HL-60 (cell line): ENCODE measurements at regions not wholly inside any gene's neighbourhood (a gene's known extent, or its start where the extent isn't known, plus 50 kb on each side); places are given as distances from the start of the nearest gene placed in this dataset.

ENCODE experiments used
- DNase-seq, 2 experiments: peaks; one replicate each; pipeline ENCODE4 v3.0.0-alpha.2; 2010 to 2020; ENCODE audit warnings: low read depth in 1 of 2, low spot score in 1 of 2
- H3K27ac ChIP-seq: fragments of 250-450 bp; sonication (Bioruptor Pico); replicated peaks from 2 replicates; pipeline ENCODE4 v1.5.1; 2020; ENCODE audit warnings: mild to moderate bottlenecking, moderate library complexity
- H3K27me3 ChIP-seq: fragments of 250-450 bp; sonication (Bioruptor Pico); 2 replicates; pipeline ENCODE4 v1.5.1; 2021; ENCODE audit warnings: mild to moderate bottlenecking, moderate library complexity; ENCODE audit not compliant: insufficient read depth, poor library complexity, severe bottlenecking
- H3K4me3 ChIP-seq: replicated peaks from 2 replicates; pipeline ENCODE4 v1.5.1; 2011; ENCODE audit warnings: mild to moderate bottlenecking, control low read depth, low read length; ENCODE audit not compliant: insufficient read depth
- GABPA ChIP-seq: IDR thresholded peaks from 2 replicates; pipeline ENCODE4 v1.6.1; 2012; ENCODE audit warnings: low read depth
- POLR2AphosphoS5 ChIP-seq: IDR thresholded peaks from 2 replicates; pipeline ENCODE4 v1.6.1; 2012; ENCODE audit warnings: low read depth
- SPI1 ChIP-seq: IDR thresholded peaks from 2 replicates; pipeline ENCODE4 v1.6.1; 2012; ENCODE audit warnings: low read depth, mild to moderate bottlenecking, borderline replicate concordance
- TF ChIP-seq, protein P1 (sequence below): IDR thresholded peaks from 2 replicates; pipeline ENCODE4 v1.6.1; 2012; ENCODE audit warnings: low read depth; ENCODE audit not compliant: insufficient replicate concordance
- TF ChIP-seq, protein P2 (sequence below): IDR thresholded peaks from one replicate; pipeline ENCODE4 v1.5.1; 2011; ENCODE audit warnings: low read length, control low read depth, inconsistent platforms; ENCODE audit not compliant: insufficient read depth

DNA sequence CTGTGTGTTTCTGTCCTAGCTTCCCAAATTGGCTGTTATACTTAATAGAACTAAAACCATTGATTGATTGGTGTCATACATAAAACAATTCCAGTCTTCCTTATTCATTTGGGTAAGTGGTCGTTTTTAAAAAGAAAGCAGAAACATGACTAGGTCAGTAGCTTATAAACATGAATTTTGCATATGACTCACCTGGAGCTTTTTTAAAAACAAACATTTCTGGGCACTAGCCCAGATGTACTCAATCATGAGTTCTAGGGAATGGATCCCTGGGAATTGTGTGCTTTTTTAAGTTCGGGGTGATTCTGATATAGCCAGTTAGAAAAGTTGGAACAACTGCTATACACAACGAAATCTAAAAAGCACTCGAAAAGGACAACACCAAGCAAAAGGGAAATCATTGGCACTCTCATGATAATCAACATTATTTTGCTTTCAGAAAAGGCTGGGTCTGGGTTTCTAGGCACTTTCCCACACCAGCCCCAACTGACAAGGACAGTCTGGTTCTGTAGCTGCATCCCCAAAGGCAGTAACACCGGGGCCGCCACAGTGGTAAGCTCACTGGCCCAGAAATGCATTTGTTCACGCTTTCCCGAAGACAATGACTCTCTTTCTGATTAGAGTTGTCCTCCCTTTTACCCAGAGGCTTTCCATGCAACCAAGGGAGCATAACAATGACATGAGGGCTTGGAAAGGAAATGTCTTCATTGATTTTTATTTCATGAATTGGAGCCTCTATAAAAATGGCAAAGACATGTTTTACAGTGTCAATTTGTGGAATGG, 664.9 kb upstream of the WWC1 start:
- Histone ChIP-seq H3K27me3 (peaks cover 2% of the 10 kb centered on the region), H3K4me3 (no peak overlapping the region), H3K27ac (no peak overlapping the region)
- TF ChIP-seq, protein P1, sequence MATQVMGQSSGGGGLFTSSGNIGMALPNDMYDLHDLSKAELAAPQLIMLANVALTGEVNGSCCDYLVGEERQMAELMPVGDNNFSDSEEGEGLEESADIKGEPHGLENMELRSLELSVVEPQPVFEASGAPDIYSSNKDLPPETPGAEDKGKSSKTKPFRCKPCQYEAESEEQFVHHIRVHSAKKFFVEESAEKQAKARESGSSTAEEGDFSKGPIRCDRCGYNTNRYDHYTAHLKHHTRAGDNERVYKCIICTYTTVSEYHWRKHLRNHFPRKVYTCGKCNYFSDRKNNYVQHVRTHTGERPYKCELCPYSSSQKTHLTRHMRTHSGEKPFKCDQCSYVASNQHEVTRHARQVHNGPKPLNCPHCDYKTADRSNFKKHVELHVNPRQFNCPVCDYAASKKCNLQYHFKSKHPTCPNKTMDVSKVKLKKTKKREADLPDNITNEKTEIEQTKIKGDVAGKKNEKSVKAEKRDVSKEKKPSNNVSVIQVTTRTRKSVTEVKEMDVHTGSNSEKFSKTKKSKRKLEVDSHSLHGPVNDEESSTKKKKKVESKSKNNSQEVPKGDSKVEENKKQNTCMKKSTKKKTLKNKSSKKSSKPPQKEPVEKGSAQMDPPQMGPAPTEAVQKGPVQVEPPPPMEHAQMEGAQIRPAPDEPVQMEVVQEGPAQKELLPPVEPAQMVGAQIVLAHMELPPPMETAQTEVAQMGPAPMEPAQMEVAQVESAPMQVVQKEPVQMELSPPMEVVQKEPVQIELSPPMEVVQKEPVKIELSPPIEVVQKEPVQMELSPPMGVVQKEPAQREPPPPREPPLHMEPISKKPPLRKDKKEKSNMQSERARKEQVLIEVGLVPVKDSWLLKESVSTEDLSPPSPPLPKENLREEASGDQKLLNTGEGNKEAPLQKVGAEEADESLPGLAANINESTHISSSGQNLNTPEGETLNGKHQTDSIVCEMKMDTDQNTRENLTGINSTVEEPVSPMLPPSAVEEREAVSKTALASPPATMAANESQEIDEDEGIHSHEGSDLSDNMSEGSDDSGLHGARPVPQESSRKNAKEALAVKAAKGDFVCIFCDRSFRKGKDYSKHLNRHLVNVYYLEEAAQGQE, result no peak
- TF ChIP-seq POLR2AphosphoS5 (no peak), GABPA (no peak), SPI1 (no peak)
- TF ChIP-seq, protein P2, sequence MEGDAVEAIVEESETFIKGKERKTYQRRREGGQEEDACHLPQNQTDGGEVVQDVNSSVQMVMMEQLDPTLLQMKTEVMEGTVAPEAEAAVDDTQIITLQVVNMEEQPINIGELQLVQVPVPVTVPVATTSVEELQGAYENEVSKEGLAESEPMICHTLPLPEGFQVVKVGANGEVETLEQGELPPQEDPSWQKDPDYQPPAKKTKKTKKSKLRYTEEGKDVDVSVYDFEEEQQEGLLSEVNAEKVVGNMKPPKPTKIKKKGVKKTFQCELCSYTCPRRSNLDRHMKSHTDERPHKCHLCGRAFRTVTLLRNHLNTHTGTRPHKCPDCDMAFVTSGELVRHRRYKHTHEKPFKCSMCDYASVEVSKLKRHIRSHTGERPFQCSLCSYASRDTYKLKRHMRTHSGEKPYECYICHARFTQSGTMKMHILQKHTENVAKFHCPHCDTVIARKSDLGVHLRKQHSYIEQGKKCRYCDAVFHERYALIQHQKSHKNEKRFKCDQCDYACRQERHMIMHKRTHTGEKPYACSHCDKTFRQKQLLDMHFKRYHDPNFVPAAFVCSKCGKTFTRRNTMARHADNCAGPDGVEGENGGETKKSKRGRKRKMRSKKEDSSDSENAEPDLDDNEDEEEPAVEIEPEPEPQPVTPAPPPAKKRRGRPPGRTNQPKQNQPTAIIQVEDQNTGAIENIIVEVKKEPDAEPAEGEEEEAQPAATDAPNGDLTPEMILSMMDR, result no peak
- no peak for DNase-seq

DNA sequence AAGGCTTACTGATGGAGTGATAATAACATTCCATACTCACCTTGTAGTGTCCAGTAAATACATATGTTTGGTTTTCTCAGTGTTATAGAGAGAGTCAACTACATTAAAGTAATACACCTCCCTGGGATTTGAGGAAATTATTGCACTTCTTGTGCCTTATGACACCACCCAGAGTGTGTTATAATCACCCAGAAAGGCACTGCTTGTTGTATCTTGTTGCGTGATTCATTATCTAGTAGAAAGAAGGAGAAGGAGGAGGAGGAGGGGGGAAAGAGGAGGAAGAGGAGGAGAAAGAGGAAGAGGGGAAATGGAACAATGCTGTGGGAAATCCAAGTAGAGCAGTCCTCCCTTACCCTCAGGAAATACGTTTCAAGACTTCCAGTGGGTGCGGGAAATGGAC, 661.8 kb upstream of the WWC1 start:
- TF ChIP-seq, protein P1, result no peak
- TF ChIP-seq GABPA, result no peak
- TF ChIP-seq SPI1, result no peak
- Histone ChIP-seq H3K27me3 (no peaks in the 10 kb centered on the region), H3K27ac (no peak overlapping the region), H3K4me3 (no peak overlapping the region)
- DNase-seq, result no peak

GRCh38 chr5:167631191-167631590, 660.3 kb upstream of the WWC1 start:
- Histone ChIP-seq H3K4me3 (no peak overlapping the region), H3K27ac (no peak overlapping the region), H3K27me3 (no peaks in the 10 kb centered on the region)
- no peak for DNase-seq
- TF ChIP-seq POLR2AphosphoS5 (no peak), GABPA (no peak), SPI1 (no peak)
- TF ChIP-seq, protein P1, result no peak
- TF ChIP-seq, protein P2, result no peak
